AG09309 (cell line): ENCODE measurements at regions not wholly inside any gene's neighbourhood (a gene's known extent, or its start where the extent isn't known, plus 50 kb on each side); places are given as distances from the start of the nearest gene placed in this dataset.

Experiments used
- DNase-seq: peaks from one replicate; pipeline ENCODE4 v3.0.0-alpha.2; 2010; ENCODE audit warnings: low read depth
- H3K4me3 ChIP-seq: 2 replicates; pipeline ENCODE4 v1.5.1; 2011; ENCODE audit warnings: mild to moderate bottlenecking, low read depth, low read length, moderate library complexity; ENCODE audit not compliant: control insufficient read depth
- CTCF ChIP-seq: IDR thresholded peaks from 2 replicates; pipeline ENCODE4 v1.5.1; 2011; ENCODE audit warnings: mild to moderate bottlenecking, low read depth, low read length, inconsistent platforms; ENCODE audit not compliant: insufficient read depth, control insufficient read depth; ENCODE audit errors: missing control alignments

- H3K4me3 ChIP-seq = no peak overlapping the region
- DNase-seq = no peak
- no peak for TF ChIP-seq CTCF
Measured at GRCh38 chr1:38273196-38273804, 226.7 kb upstream of the POU3F1 start.

GRCh38 chr1:38272515-38272914 lies 225.9 kb upstream of the POU3F1 start:
- no peak overlapping the region for H3K4me3 ChIP-seq
- DNase-seq = no peak
- TF ChIP-seq CTCF = no peak

- DNase-seq = no peak
- no peak for TF ChIP-seq CTCF
- no peak overlapping the region for H3K4me3 ChIP-seq
Measured at GRCh38 chr1:38270849-38271633, 224.4 kb upstream of the POU3F1 start.

GRCh38 chr1:38269923-38270848 lies 223.6 kb upstream of the POU3F1 start:
- no peak for TF ChIP-seq CTCF
- no peak for DNase-seq

GRCh38 chr1:38268226-38268625 lies 221.6 kb upstream of the POU3F1 start:
- DNase-seq = no peak
- no peak overlapping the region for H3K4me3 ChIP-seq
- TF ChIP-seq CTCF = no peak

More at GRCh38 chr1:38269923-38270848, 223.6 kb upstream of the POU3F1 start:
- H3K4me3 ChIP-seq = no peak overlapping the region

GRCh38 chr1:38267037-38268036 lies 220.7 kb upstream of the POU3F1 start:
- no peak overlapping the region for H3K4me3 ChIP-seq
- TF ChIP-seq CTCF = no peak
- DNase-seq = no peak
